ENCODE measurements at regions not wholly inside any gene's neighbourhood (a gene's known extent, or its start where the extent isn't known, plus 50 kb on each side); places are given as distances from the start of the nearest gene placed in this dataset.
A peak's percentile ranks its signal among the peaks of the same experiment; 100 is the strongest.
"Not testable (repeated sequence)": the region's sequence is repeated elsewhere in the genome, so short reads cannot be mapped to it uniquely, and the experiment has no call there.

- no peak for DNase-seq
Measured at GRCh38 chr20:50354721-50355589, 155.2 kb upstream of the PTPN1 start.

- DNase-seq = no peak
Measured at GRCh38 chr20:50355590-50356524, 154.3 kb upstream of the PTPN1 start.

- no peak for DNase-seq
Measured at GRCh38 chr20:50356525-50356885, 153.7 kb upstream of the PTPN1 start.

GRCh38 chr20:50356962-50357782 lies 153.0 kb upstream of the PTPN1 start:
- no peak for DNase-seq

GRCh38 chr20:50357783-50358161 lies 152.4 kb upstream of the PTPN1 start:
- DNase-seq = no peak

- DNase-seq = no peak
Measured at GRCh38 chr20:50358166-50358565, 152.0 kb upstream of the PTPN1 start.

- DNase-seq = no peak
Measured at GRCh38 chr20:50358971-50359370, 151.2 kb upstream of the PTPN1 start.

GRCh38 chr20:50359607-50360217 lies 150.5 kb upstream of the PTPN1 start:
- no peak for DNase-seq

GRCh38 chr20:50360218-50360672 lies 149.9 kb upstream of the PTPN1 start:
- DNase-seq = no peak

GRCh38 chr20:50360921-50361320 lies 149.3 kb upstream of the PTPN1 start:
- no peak for DNase-seq

- not testable (repeated sequence) for DNase-seq
Measured at GRCh38 chr20:50362177-50362576, 148.0 kb upstream of the PTPN1 start.

- DNase-seq = no peak
Measured at GRCh38 chr20:50363027-50363426, 147.2 kb upstream of the PTPN1 start.

GRCh38 chr20:50363479-50363878 lies 146.7 kb upstream of the PTPN1 start:
- no peak for DNase-seq

GRCh38 chr20:50364542-50364941 lies 145.6 kb upstream of the PTPN1 start:
- no peak for DNase-seq

- peak in 1 of 58 donors; percentile 16 for DNase-seq
Measured at GRCh38 chr20:50366270-50367103, 143.7 kb upstream of the PTPN1 start.

GRCh38 chr20:50367104-50367674 lies 143.0 kb upstream of the PTPN1 start:
- DNase-seq = no peak

- DNase-seq = no peak
Measured at GRCh38 chr20:50367739-50368375, 142.3 kb upstream of the PTPN1 start.

- no peak for DNase-seq
Measured at GRCh38 chr20:50368386-50368785, 141.8 kb upstream of the PTPN1 start.

GRCh38 chr20:50368813-50369224 lies 141.4 kb upstream of the PTPN1 start:
- DNase-seq = no peak
